Right lobe of liver (tissue), 6 donors: ENCODE measurements at regions not wholly inside any gene's neighbourhood (a gene's known extent, or its start where the extent isn't known, plus 50 kb on each side); places are given as distances from the start of the nearest gene placed in this dataset.
"Not testable (repeated sequence)": the region's sequence is repeated elsewhere in the genome, so short reads cannot be mapped to it uniquely, and the experiment has no call there.

ENCODE experiments used
- ATAC-seq, 4 donors: fragments of 200-7000 bp; cut with Tn5 transposase; one replicate each; pipeline ENCODE4 v1.9.1; 2020; ENCODE audit warnings: mild to moderate bottlenecking in 4 of 4, moderate library complexity in 4 of 4
- DNase-seq, 3 donors: peaks; one replicate each; pipeline ENCODE4 v3.0.0-alpha.2; 2020
- H3K27ac ChIP-seq, 3 donors: fragments of 200-600 bp; one replicate each; pipeline ENCODE4 v1.8.0; 2022
- H3K27me3 ChIP-seq, 2 donors: fragments of 200-600 bp; one replicate each; pipeline ENCODE4 v1.8.0; 2022
- H3K36me3 ChIP-seq, 4 donors: fragments of 200-600 bp; sonication (generic) in 1 of 4; one replicate each; pipeline versions ENCODE4 v1.5.1 to v1.8.0; 2017 to 2022; ENCODE audit warnings: control low read depth in 1 of 4
- H3K4me1 ChIP-seq, 4 donors: fragments of 200-600 bp; sonication (generic) in 1 of 4; one replicate each; pipeline versions ENCODE4 v1.5.1 to v1.8.0; 2017 to 2022; ENCODE audit warnings: control low read depth in 1 of 4
- H3K4me3 ChIP-seq, 3 donors: fragments of 200-600 bp; one replicate each; pipeline ENCODE4 v1.8.0; 2022
- H3K9me3 ChIP-seq, 4 donors: fragments of 200-600 bp; sonication (generic) in 1 of 4; one replicate each; pipeline versions ENCODE4 v1.5.1 to v1.8.0; 2017 to 2022; ENCODE audit warnings: control low read depth in 1 of 4
- POLR2A ChIP-seq: fragments of 450-650 bp; IDR thresholded peaks from one replicate; pipeline ENCODE4 v1.6.1; 2017; ENCODE audit warnings: antibody characterized with exemption, mild to moderate bottlenecking
- WGBS: methylation state at CpG from one replicate; pipeline ENCODE4 v1.1.6; 2018; ENCODE audit warnings: low coverage, low lambda C conversion rate; ENCODE audit not compliant: insufficient coverage; ENCODE audit errors: missing lambda C conversion rate; 5-methylcytosine and 5-hydroxymethylcytosine counted together
- intact Hi-C, 2 donors: fragments of 100-400 bp; cut with DNase I; formaldehyde crosslinking; loops; one replicate each; pipeline versions ENCODE4 v1.11.2 to v1.14.1; 2022
- TF ChIP-seq, protein P1 (sequence below), 4 donors: fragments of 200-600 bp in 3 of 4; fragments of 450-650 bp in 1 of 4; IDR thresholded peaks; one replicate each; pipeline versions ENCODE4 v1.5.1 to v1.8.0; 2016 to 2022; ENCODE audit warnings: antibody characterized with exemption in 4 of 4, mild to moderate bottlenecking in 2 of 4
- donor health status: DM: no; HTN: yes; CAD: no.
- donor health status: DM: no; HTN: no; CAD: no.
- donor health status: DM: no; HTN: no; CAD: no.
- donor health status: DM: no; HTN: yes; CAD: no.
- donor health status: DM: no; HTN: yes; CAD: no.

DNA sequence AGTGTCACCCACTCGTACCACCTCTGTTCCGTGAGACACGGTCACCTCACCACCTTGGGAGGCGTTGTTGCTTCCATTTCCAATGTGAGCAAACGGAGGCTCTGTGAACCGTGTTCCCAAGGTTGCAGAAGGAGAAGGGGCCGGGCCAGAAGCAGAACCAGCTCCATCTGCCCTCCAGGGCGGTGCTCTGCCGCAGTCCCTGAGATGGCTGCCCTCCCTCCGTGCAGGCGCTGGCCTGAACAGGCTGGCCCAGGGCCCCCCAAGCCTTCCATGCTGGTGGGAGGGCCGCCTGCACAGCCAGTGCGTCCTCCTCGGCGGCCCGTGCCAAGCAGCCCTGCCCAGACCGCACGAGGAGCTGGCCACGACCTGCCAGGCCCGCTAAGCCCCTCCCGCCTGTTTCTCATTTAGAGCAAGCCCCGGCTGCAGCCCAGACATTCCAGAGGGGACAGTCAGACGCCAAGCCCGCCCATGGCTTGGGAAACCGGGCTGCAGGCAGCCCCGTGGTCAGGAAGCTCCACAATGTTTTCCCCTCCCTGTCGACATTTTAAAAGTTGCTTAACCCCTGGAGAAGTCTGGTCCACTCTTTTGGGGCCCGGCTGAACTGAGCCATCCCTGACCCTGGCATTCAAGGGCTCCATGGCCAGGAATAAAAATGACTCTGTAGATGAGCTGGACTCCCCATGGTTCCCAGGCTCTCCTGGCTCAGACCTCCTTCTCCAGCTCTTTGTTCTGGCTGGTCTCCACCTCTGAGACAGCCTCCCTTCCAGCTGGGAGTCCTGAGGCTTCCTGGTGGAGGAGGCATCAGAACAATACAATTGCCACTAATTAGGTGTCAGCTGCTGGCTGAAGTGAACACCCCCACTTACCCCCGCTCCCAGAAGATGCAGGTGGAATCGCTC lies 236.0 kb downstream of the BCL11B start:
- intact Hi-C loops = no loop called here
- peak in 2 of 3 donors; percentile 48 to 53 for DNase-seq
- Histone ChIP-seq H3K9me3 (no peaks in the 10 kb centered on the region), H3K4me1 (no peaks in the 10 kb centered on the region), H3K4me3 (no peak overlapping the region), H3K27me3 (no peaks in the 10 kb centered on the region), H3K36me3 (no peaks in the 10 kb centered on the region), H3K27ac (peak overlapping the region in 2 of 3 donors; percentile 24 to 28)
- 0% methylated on average over 5 of the region's 30 CpGs for WGBS
- TF ChIP-seq POLR2A = no peak
- TF ChIP-seq, protein P1, sequence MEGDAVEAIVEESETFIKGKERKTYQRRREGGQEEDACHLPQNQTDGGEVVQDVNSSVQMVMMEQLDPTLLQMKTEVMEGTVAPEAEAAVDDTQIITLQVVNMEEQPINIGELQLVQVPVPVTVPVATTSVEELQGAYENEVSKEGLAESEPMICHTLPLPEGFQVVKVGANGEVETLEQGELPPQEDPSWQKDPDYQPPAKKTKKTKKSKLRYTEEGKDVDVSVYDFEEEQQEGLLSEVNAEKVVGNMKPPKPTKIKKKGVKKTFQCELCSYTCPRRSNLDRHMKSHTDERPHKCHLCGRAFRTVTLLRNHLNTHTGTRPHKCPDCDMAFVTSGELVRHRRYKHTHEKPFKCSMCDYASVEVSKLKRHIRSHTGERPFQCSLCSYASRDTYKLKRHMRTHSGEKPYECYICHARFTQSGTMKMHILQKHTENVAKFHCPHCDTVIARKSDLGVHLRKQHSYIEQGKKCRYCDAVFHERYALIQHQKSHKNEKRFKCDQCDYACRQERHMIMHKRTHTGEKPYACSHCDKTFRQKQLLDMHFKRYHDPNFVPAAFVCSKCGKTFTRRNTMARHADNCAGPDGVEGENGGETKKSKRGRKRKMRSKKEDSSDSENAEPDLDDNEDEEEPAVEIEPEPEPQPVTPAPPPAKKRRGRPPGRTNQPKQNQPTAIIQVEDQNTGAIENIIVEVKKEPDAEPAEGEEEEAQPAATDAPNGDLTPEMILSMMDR (IDR thresholded peaks at IDR 0.05) = no peak
- ATAC-seq = peak; percentile 40 to 58 (median 53)

DNA sequence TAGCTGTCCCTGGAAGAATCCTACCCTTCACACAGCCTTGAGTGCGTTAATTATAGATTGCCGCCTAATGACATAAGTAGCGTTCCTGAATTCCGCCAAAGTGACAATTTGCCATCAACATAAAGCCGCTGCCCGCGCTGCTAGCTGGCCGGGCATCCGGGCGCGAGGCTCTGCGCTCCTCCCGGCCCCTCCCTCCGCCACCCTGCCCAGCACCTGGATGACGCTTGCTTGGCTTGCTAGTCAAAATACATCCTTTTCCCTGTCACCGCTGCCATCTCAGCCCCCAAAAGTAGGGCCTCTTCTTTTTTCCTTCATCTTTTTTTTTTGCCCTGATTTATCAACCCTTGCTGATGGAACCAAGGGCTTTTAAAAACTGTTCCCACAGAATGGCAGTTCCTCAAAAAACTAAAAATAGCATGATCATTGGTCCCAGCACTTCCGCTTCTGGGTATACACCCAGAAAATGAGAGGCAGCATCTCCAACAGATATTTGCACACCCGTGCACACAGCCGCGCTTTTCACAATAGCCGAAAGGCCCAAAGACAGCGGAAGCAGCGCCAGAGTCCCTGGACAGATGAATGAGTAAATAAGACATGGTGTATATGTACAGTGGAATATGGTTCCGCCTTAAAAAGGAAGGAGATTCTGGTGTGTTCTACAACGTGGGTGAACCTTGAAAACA lies 235.2 kb downstream of the BCL11B start:
- peak in 3 of 4 donors; percentile 18 to 41 (median 19) for ATAC-seq
- no peaks in the 10 kb centered on the region for H3K9me3 ChIP-seq
- DNase-seq = peak in 1 of 3 donors; percentile 40
- intact Hi-C loops = no loop called here
- no peak overlapping the region for H3K4me3 ChIP-seq
- WGBS = 62% methylated on average over 18 of the region's 25 CpGs
- peak overlapping the region in 2 of 3 donors; percentile 24 to 28 for H3K27ac ChIP-seq
- no peaks in the 10 kb centered on the region for H3K36me3 ChIP-seq
- no peaks in the 10 kb centered on the region for H3K4me1 ChIP-seq
- no peaks in the 10 kb centered on the region for H3K27me3 ChIP-seq
- TF ChIP-seq, protein P1 (IDR thresholded peaks at IDR 0.05) = no peak
- no peak for TF ChIP-seq POLR2A

DNA sequence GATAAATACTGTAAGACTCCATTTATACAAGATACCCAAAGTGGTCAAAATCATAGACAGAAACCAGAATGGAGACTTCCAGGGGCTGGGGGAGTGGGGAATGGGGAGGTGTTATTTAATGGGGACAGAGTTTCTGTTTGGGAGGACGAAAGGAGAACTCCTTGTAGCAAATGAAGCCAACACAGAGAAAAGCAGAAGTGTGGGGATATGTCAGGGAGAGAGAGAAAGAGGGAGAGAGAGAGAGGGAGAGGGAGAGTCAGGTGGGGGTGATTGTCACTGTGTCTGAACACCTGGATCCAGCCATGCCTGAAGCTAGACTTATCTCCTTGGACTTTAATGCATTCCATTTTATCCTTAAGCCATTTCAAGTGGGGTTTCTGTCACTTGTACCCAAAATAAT lies 234.7 kb downstream of the BCL11B start:
- H3K9me3 ChIP-seq, H3K4me1 ChIP-seq, H3K4me3 ChIP-seq, DNase-seq, H3K36me3 ChIP-seq, H3K27me3 ChIP-seq, intact Hi-C loops, H3K27ac ChIP-seq: not testable (repeated sequence)
- ATAC-seq = peak in 1 of 4 donors; percentile 8
- WGBS = 69% methylated on average over 1 of the region's 1 CpG

DNA sequence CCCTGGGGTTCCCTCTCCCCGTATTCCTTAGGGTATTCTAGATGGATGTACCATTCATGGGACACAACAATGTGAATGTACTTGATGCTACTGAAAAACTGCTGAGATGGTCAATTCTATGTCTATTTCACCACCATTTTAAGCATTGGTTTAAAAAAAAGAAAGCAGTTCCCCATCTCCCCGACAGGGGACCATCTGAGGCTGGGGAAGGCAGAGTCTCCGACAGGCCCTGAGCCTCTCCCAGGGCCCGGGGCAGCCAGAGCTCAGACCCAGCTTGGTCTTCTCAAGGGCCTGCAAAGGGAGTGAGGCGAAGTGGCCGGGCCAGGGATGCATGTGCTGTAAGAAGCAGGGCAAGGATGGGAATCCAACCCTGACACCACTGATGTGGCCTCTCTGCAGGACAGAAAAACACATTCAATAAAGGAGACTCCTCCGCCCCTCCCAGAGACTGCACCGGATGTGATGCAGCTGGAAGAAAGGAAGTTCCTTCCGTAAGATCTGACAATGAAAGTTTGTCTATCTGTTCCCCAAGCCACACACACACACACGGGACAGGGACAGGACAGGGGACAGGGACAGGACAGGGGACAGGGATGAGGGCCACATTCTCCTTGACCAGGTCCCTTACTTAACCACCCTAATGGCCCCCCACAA lies 234.1 kb downstream of the BCL11B start:
- no peak overlapping the region for H3K27ac ChIP-seq
- DNase-seq (peak in 1 of 3 donors; percentile 25), ATAC-seq (no peak)
- TF ChIP-seq POLR2A = no peak
- TF ChIP-seq, protein P1 (IDR thresholded peaks at IDR 0.05) = no peak
- intact Hi-C loops = no loop called here
- H3K27me3 ChIP-seq = no peaks in the 10 kb centered on the region
- WGBS = 37% methylated on average over 5 of the region's 10 CpGs
- H3K9me3 ChIP-seq = no peaks in the 10 kb centered on the region
- H3K36me3 ChIP-seq = no peaks in the 10 kb centered on the region
- H3K4me1 ChIP-seq = no peaks in the 10 kb centered on the region
- H3K4me3 ChIP-seq = no peak overlapping the region
